Erythroblast (primary cell): ENCODE measurements at regions not wholly inside any gene's neighbourhood (a gene's known extent, or its start where the extent isn't known, plus 50 kb on each side); places are given as distances from the start of the nearest gene placed in this dataset.

ENCODE experiments used
- GATA1 ChIP-seq: IDR thresholded peaks from 2 replicates; pipeline ENCODE4 v1.6.1; 2011; ENCODE audit warnings: low read depth, mild to moderate bottlenecking, control low read depth, low read length, moderate library complexity
- POLR2A ChIP-seq: IDR thresholded peaks from 2 replicates; pipeline ENCODE4 v1.6.1; 2011; ENCODE audit warnings: mild to moderate bottlenecking, low read length

DNA sequence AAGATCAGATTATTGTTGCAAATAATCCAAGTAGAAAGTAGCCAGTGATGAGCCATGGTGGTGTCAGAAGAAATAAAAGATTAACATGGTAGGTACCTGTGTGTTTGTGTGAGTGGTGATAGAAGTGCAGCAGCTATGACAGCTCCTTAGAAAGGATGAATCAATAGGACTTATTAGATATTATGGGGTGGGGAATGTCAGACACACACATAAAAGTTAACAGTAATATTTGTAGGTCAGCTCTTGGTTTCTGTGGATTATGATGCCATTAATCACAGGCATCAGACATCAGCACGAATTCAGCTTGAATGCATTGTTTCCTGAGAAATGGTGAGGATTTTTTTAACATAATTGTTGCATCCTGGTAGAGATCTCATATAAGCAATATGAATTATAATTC is 695.7 kb downstream of the CENPC start:
- no peak for TF ChIP-seq POLR2A
- TF ChIP-seq GATA1 = no peak
